ENCODE measurements at regions not wholly inside any gene's neighbourhood (a gene's known extent, or its start where the extent isn't known, plus 50 kb on each side); places are given as distances from the start of the nearest gene placed in this dataset.

DNA sequence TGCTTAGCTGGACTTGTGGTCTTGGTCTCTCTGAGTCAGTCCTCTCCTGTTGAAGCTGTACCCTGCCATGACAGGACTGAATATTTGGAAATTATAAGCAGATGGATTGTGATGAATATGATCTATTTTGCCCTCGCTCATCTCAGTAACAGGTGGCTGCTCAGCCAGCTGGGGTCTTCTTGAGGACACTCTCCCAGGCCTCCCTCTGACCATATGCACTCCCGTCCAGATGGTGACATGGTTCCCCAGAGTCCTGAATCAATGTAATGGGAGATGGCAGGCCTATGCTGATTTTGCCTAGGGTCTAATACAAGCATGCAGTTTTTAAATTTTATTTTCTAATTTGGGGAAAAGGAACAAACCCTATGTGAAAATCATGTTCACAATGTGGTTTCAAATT, 63.1 kb upstream of the TRHDE start:
- TF ChIP-seq CBX8 (IDR thresholded peaks at IDR 0.05; ENCODE audit: borderline replicate concordance, low read depth, low read length): no peak
- no peak for TF ChIP-seq EP300 (IDR thresholded peaks at IDR 0.05; ENCODE audit: borderline replicate concordance in 1 of 2, low read depth in 2 of 2, low read length in 2 of 2)
- TF ChIP-seq, protein P1, sequence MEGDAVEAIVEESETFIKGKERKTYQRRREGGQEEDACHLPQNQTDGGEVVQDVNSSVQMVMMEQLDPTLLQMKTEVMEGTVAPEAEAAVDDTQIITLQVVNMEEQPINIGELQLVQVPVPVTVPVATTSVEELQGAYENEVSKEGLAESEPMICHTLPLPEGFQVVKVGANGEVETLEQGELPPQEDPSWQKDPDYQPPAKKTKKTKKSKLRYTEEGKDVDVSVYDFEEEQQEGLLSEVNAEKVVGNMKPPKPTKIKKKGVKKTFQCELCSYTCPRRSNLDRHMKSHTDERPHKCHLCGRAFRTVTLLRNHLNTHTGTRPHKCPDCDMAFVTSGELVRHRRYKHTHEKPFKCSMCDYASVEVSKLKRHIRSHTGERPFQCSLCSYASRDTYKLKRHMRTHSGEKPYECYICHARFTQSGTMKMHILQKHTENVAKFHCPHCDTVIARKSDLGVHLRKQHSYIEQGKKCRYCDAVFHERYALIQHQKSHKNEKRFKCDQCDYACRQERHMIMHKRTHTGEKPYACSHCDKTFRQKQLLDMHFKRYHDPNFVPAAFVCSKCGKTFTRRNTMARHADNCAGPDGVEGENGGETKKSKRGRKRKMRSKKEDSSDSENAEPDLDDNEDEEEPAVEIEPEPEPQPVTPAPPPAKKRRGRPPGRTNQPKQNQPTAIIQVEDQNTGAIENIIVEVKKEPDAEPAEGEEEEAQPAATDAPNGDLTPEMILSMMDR (IDR thresholded peaks at IDR 0.05; ENCODE audit: control extremely low read depth in 1 of 3, insufficient read depth in 1 of 3, low read depth in 1 of 3, low read length in 3 of 3): no peak
- TF ChIP-seq, protein P2, sequence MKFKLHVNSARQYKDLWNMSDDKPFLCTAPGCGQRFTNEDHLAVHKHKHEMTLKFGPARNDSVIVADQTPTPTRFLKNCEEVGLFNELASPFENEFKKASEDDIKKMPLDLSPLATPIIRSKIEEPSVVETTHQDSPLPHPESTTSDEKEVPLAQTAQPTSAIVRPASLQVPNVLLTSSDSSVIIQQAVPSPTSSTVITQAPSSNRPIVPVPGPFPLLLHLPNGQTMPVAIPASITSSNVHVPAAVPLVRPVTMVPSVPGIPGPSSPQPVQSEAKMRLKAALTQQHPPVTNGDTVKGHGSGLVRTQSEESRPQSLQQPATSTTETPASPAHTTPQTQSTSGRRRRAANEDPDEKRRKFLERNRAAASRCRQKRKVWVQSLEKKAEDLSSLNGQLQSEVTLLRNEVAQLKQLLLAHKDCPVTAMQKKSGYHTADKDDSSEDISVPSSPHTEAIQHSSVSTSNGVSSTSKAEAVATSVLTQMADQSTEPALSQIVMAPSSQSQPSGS (IDR thresholded peaks at IDR 0.05; ENCODE audit: low read length): no peak

Measured in H1 (cell line).